GM08714 (cell line): ENCODE measurements at regions not wholly inside any gene's neighbourhood (a gene's known extent, or its start where the extent isn't known, plus 50 kb on each side); places are given as distances from the start of the nearest gene placed in this dataset.
"Not testable (repeated sequence)": the region's sequence is repeated elsewhere in the genome, so short reads cannot be mapped to it uniquely, and the experiment has no call there.

ENCODE experiments used
- H3K4me3 ChIP-seq: fragments of 200-500 bp; sonication (Bioruptor generic); 2 replicates; pipeline ENCODE4 v1.5.1; 2014; ENCODE audit warnings: mild to moderate bottlenecking, low read length, inconsistent platforms
- ZNF274 ChIP-seq: IDR thresholded peaks from 2 replicates; pipeline ENCODE4 v1.6.1; 2012; ENCODE audit warnings: mild to moderate bottlenecking, low read depth, low read length

DNA sequence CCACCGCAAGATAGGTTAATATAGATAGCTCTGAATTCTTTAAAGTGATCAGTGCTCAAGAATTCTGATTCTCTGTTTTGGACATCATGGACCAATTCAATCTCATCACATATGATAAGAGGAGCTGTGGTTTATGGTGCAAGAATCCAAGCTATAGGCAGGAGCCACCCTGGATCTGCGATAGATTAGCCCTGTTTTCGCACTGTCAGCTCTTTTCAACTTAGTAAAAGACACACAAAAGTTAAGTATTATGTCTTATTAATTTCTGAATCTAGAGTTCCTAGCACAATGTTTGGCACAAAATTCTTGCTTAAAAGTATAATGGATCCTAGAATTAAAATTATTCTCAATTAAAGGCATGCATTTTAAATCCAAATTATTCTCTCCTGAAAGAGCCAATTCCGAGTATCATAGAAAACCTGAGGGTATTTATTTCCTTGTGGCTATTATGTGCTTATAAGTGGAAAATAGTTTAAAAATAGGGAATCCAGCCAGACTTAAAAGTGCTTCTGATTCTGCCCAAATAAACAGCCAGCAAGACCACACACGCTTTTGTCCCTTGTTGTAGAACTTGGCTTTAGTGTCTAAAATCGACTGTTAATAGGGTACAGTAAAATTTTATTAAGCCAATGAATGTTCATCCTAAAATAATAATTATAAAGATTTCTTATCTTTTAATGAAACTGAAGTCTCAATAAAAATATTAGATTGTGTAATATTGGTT is 184.9 kb upstream of the FLRT2 start:
- no peak for TF ChIP-seq ZNF274
- no peak overlapping the region for H3K4me3 ChIP-seq

DNA sequence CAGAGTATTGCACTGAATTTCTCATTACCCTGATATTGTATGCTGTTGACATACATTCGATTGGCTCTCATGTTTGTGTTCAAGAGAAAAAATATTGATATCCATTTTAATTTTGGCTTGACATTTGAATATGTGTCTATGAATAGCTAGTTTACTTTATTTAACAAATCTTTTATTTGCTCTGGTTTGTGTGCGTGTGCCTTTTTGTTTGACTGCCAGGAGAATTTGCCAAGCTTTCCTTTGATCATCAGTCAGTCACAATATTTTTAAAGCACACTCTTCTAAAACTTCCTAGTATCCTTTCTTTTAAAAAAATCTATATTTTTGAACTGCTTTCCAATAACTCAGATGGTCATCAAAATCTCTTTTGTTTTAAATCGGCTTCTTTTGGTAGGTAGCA is 179.3 kb upstream of the FLRT2 start:
- no peak for TF ChIP-seq ZNF274

DNA sequence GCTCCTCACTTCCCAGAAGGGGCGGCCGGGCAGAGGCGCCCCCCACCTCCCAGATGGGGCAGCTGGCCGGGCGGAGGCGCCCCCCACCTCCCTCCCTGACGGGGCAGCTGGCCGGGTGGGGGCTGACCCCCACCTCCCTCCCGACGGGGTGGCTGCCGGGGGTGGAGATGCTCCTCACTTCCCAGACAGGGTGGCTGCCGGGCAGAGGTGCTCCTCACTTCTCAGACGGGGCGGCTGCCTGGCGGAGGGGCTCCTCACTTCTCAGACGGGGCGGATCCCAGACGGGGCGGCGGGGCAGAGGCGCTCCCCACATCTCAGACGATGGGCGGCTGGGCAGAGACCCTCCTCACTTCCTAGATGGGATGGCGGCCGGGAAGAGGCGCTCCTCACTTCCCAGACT is 177.4 kb upstream of the FLRT2 start:
- not testable (repeated sequence) for H3K4me3 ChIP-seq

More for the DNA sequence above, 179.3 kb upstream of the FLRT2 start:
- H3K4me3 ChIP-seq: no peak overlapping the region

DNA sequence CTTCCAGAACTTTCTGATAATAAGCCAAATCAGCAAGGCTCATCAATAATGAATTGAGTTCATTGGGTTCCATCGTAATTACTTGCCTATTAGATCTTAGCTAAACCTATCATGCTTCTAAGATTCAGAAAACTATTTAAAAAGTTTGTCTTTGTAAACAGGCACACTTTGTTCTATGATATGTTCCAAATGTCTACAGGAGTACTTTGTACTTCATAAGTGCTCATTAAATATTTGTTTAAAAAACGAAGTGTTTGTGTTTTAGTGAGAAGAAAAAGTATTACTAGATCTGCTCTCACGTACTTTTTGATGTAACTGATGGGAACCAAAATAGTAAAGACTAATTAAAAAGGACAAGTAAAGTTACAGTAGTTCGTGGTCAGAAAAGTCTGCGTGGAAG is 172.8 kb upstream of the FLRT2 start:
- no peak overlapping the region for H3K4me3 ChIP-seq
- no peak for TF ChIP-seq ZNF274

DNA sequence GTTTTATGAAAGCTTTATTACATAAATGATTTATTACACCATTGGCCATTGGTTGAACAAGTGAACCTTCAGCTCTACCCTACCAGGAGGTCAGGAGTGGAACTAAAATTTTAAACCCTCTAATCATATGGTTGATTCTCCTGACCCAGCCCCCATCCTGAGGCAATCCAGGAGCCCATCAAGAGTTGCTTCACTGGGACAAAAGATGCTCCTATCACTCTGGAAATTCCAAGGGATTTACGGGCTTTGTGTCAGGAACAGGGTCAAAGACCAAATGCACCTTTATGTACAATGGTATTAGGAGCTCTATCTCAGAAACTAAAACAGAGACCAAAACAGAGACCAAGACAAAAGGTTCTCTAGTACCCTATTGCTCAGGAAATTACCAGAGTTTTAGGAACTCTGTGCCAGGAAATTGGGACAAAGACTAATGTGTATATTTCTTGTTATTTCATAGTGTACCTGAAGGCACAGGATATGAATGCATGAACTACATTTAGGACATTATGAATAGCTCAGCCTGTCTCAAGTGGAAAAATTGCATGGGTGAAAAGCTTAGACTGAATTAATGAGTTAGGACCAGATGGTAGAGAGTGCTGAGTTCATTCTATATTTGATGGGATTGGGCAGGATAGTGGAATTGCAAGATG is 171.7 kb upstream of the FLRT2 start:
- no peak for TF ChIP-seq ZNF274
- H3K4me3 ChIP-seq: no peak overlapping the region

DNA sequence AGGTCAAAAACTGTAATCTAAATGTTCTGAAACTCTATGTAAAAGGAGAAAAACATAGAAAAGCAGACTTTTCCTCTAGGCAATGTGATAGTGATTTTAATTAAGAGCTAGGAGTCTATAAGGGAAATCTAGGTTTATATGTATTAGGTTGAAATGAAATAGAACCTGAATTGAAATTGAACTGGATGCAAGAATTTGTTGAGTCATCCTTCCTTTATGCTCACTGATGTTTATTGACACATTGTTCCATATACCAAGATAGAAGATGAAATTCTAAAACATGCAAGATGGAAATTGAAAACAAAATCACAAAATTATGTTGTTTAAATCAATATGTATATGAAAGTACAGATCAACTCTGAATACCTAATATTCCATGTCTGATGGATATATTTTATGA is 170.4 kb upstream of the FLRT2 start:
- no peak for TF ChIP-seq ZNF274

DNA sequence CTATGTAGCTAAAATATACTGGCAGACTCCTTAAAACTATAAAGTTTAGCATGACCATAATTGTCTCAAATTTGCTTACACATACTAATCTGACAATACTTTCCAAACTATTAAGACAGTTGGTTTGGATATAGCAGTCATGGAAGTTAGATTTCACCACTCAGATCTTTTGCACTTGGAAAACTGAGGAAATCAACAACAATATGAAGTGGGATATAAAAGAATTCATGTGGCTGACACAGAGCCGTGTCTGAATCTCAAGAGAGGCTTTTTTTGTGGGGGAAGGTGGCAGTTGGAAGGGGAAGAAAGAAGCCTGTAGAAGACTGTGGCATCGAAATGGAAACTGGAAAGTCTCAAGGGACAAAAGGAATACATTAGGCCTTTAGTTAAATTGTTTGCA is 166.6 kb upstream of the FLRT2 start:
- no peak overlapping the region for H3K4me3 ChIP-seq
- TF ChIP-seq ZNF274: no peak

More for the DNA sequence above, 170.4 kb upstream of the FLRT2 start:
- H3K4me3 ChIP-seq: no peak overlapping the region

DNA sequence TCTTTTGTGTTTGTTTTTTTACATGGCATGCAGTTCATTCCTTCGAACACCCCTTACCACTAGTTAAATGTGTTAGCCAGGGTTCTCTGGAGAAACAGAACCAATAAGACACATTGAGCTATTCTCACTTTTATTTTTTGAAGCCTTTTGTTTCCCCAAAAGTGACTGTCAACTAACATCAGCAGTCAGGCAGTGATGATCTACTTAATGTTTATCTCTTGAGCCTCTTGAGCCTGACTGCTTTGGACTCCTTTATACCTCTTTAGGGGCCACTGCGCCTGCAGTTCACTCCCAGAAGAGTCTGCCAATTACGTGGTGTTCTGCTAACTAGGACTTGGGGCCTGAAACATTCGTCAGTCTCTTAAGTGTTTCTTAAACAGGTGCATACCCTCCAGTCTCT is 163.7 kb upstream of the FLRT2 start:
- no peak overlapping the region for H3K4me3 ChIP-seq
- TF ChIP-seq ZNF274: no peak

DNA sequence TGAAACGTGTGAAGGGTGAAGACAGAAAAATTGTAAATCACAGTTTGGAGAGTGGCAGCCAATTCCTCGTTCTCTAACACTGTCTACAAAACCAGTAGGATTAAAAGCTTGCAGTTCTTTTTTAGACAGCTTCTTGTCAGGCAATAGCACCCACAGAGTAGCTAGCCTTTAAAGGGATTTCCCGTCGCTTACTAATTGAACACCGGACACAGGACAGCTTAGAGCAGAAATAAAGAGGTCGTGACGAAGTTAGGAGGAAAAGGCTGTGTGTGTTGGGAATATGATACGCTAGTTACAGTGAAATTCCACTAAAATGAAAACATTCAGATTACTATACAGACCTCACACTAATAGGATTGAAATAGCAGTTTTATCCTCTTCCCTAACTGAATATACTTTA is 149.1 kb upstream of the FLRT2 start:
- H3K4me3 ChIP-seq: no peak overlapping the region
- TF ChIP-seq ZNF274: no peak

DNA sequence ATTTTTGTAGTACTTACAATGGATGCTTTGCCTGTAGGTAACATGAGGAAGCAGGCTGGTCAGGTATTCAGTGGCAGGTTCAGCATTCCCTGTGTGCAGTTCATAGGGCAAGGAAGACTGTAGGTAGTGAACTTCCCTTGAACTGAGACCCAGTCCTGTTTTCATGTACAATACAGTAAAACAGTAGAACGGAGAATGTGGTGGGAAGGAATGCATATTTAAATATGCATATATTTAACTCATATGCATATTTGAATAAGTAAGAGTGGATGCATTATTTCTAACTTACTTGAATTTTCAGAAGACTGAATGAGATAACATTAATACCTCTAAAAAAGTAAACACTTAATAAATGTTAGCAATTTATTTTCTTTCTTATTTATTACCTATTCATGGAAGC is 147.6 kb upstream of the FLRT2 start:
- no peak overlapping the region for H3K4me3 ChIP-seq
- TF ChIP-seq ZNF274: no peak

DNA sequence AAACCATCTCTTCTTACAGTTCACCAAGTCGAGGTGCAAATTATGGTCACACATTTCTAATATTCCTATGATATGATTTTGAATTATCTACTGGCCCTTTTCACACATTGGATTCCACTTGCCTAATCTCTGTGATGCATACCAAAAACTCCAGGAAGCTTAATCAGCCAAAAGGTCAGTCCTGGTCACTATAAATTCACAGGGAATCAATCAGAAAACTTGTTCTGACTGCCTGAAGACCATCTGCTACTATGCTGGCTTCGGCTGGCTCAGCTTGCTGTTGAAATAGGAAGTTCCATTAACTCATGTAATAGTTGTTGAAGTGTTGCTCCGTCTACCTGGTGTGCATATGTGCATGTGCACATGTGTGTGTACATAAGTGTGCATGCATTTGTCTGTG is 142.8 kb upstream of the FLRT2 start:
- no peak overlapping the region for H3K4me3 ChIP-seq
- TF ChIP-seq ZNF274: no peak

DNA sequence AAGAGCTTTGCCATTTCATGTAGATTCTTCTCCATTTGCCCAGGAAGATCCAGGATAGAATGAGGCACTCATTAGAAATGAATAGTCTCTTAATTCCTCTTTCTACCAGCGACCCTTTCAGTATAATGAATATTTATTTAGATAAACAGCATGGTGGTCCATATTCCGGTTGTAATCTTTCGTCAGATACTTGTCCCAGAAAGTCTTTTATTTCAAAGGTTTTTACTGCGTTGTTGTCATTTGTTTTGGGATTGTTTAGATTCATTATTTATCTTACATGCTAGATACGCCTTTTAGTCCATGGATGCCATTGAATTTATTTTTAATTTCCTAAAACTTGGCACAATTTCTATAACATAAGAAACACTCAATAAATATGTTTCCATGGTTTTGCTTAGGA is 139.7 kb upstream of the FLRT2 start:
- no peak overlapping the region for H3K4me3 ChIP-seq
- TF ChIP-seq ZNF274: no peak

DNA sequence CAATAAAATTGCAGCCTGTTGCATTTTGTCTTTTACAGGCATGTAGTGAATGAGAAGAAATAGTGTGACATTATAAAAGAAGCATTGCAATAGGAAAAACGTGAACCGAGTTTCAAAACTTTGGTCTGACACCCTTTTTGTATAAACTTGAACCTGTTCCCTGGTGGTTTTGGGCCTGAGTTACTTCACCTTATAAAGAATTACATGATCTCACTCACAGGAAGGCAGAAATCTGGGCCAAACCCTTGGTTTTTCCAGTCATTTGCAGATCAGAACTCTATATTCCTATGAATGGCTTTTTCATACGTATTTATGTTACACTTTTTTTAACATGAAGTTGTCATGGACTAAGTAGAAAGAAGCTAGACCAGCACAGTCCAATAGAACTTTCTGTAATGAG is 138.5 kb upstream of the FLRT2 start:
- no peak for TF ChIP-seq ZNF274
- H3K4me3 ChIP-seq: no peak overlapping the region

DNA sequence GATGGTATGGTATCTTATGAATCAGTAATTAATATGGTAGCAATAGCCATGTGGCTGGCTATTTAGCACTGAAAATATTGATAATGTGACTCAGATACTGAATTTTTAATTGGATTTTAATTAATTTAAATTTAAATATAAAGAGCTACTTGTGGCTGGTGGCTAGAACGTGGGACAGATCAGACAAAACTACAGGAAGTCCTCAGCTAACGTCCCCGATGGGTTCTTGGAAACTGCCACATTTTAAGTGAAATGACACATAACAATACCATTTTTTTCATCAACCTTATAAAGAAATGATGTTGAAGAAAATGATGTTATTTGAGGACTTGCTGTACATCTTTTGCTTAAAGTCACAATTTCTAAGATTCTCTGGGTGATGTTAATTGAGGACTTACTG is 138.1 kb upstream of the FLRT2 start:
- no peak overlapping the region for H3K4me3 ChIP-seq
- TF ChIP-seq ZNF274: no peak

DNA sequence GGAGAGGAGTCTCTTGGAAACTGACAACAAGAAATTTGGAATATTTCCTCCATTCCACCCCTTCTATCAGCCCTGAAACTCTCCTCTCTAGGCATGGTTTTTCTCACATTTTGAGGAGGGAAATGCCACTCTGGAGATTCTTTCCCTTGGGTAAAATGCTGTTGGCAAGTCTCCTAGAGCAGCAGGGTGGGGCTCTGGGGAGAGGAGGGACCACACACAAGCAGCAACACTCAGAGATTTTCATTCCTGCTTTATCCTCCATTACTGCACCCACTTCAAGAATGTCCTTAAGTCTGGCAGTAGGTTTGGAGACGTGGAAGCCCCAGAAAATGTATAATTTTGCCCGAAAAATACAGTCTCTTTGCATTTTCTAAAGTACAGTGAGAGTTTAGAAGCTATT is 130.8 kb upstream of the FLRT2 start:
- no peak for TF ChIP-seq ZNF274
- H3K4me3 ChIP-seq: no peak overlapping the region

DNA sequence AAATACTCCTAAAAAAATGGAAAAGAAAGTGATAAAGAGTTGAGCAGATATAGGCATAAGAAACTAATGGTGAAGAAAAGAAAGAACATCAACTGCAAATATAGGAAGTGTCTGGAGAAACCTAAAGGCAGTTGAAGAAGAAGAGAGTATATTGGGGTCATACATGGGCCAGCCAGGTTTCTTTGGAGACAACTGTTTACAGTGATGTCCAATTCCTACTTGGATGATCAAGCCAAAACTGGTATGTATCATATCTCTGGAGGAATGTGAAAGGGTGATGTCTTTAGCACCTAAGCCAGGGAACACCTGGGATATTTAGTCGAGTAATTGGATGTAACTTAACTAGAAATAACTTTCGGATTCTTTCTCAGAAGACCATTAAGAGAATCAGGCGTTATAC is 129.3 kb upstream of the FLRT2 start:
- no peak for TF ChIP-seq ZNF274
- no peak overlapping the region for H3K4me3 ChIP-seq

DNA sequence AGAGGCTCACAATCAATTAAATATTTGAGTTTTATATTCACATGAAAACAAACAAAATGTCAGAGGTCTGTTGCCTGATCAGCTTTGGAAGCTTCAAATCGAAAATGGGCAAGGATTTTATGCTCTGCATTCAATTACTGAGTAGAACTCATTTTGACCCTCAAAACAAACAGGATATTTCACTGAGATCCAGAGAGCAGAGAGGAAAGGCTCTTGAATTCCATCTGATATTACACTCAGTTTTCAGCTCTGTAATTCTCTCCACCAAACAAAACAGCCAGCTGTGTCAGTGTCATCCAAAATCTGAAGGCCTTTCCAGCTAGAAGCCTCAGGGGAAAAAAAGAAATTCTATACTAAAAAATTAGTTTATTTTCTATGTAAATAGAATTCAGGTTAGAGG is 128.6 kb upstream of the FLRT2 start:
- no peak for TF ChIP-seq ZNF274

More for the DNA sequence above, 128.6 kb upstream of the FLRT2 start:
- no peak overlapping the region for H3K4me3 ChIP-seq
